Activated CD4-positive, alpha-beta T cell treated with anti-CD3 and anti-CD28 coated beads, Interleukin-2, amount 50 U/mL, for 48 hours (primary cell): ENCODE measurements at regions not wholly inside any gene's neighbourhood (a gene's known extent, or its start where the extent isn't known, plus 50 kb on each side); places are given as distances from the start of the nearest gene placed in this dataset.
"Not testable (repeated sequence)": the region's sequence is repeated elsewhere in the genome, so short reads cannot be mapped to it uniquely, and the experiment has no call there.

Source experiments
- DNase-seq, 2 experiments: peaks; one replicate each; pipeline ENCODE4 v3.0.0-alpha.2; 2020

- no peak for DNase-seq
Measured at GRCh38 chr5:109630093-109630492, 59.6 kb upstream of the MAN2A1 start.

- DNase-seq: no peak
Measured at GRCh38 chr5:109628591-109628990, 61.1 kb upstream of the MAN2A1 start.

- DNase-seq: not testable (repeated sequence)
Measured at GRCh38 chr5:109621266-109621665, 68.5 kb upstream of the MAN2A1 start.

GRCh38 chr5:109620651-109621050, 69.1 kb upstream of the MAN2A1 start:
- DNase-seq: no peak

- DNase-seq: no peak
Measured at GRCh38 chr5:109619606-109620005, 70.1 kb upstream of the MAN2A1 start.

- no peak for DNase-seq
Measured at GRCh38 chr5:109619021-109619460, 70.7 kb upstream of the MAN2A1 start.

- no peak for DNase-seq
Measured at GRCh38 chr5:109614981-109615380, 74.7 kb upstream of the MAN2A1 start.

- DNase-seq: no peak
Measured at GRCh38 chr5:109614301-109614700, 75.4 kb upstream of the MAN2A1 start.

- no peak for DNase-seq
Measured at GRCh38 chr5:109612278-109612905, 77.3 kb upstream of the MAN2A1 start.

- DNase-seq: no peak
Measured at GRCh38 chr5:109611505-109611904, 78.2 kb upstream of the MAN2A1 start.

GRCh38 chr5:109611061-109611460, 78.7 kb upstream of the MAN2A1 start:
- no peak for DNase-seq

- DNase-seq: no peak
Measured at GRCh38 chr5:109610581-109610980, 79.1 kb upstream of the MAN2A1 start.

- no peak for DNase-seq
Measured at GRCh38 chr5:109605207-109605730, 84.5 kb upstream of the MAN2A1 start.

GRCh38 chr5:109604758-109605157, 85.0 kb upstream of the MAN2A1 start:
- DNase-seq: no peak

GRCh38 chr5:109601736-109602135, 88.0 kb upstream of the MAN2A1 start:
- no peak for DNase-seq

- DNase-seq: no peak
Measured at GRCh38 chr5:109597893-109598292, 91.8 kb upstream of the MAN2A1 start.

GRCh38 chr5:109594217-109594616, 95.5 kb upstream of the MAN2A1 start:
- no peak for DNase-seq

GRCh38 chr5:109590799-109591198, 98.9 kb upstream of the MAN2A1 start:
- DNase-seq: no peak

- no peak for DNase-seq
Measured at GRCh38 chr5:109589986-109590385, 99.7 kb upstream of the MAN2A1 start.

- no peak for DNase-seq
Measured at GRCh38 chr5:109589239-109589638, 100.5 kb upstream of the MAN2A1 start.

- no peak for DNase-seq
Measured at GRCh38 chr5:109588281-109589035, 101.3 kb upstream of the MAN2A1 start.

GRCh38 chr5:109584986-109585599, 104.6 kb upstream of the MAN2A1 start:
- DNase-seq: no peak

- DNase-seq: no peak
Measured at GRCh38 chr5:109580225-109580624, 109.5 kb upstream of the MAN2A1 start.

- no peak for DNase-seq
Measured at GRCh38 chr5:109575506-109575905, 114.2 kb upstream of the MAN2A1 start.
